Panc1 (cell line): ENCODE measurements at regions not wholly inside any gene's neighbourhood (a gene's known extent, or its start where the extent isn't known, plus 50 kb on each side); places are given as distances from the start of the nearest gene placed in this dataset.

Experiments
- ATAC-seq: fragments of 200-7000 bp; cut with Tn5 transposase; 2 replicates; pipeline ENCODE4 v1.9.1; 2020; ENCODE audit warnings: mild to moderate bottlenecking, moderate library complexity
- BruUV-seq: library from RNA; stranded (reverse); fragments of 400-500 nt; replicated peaks from 2 replicates; lab custom pipeline; 2021; lab: Mats Ljungman, UMichigan
- CTCF ChIA-PET: fragments of 300-600 bp; sonication (Branson Sonifier 250); formaldehyde crosslinking; loops from one replicate; lab custom pipeline; 2022; ENCODE audit warnings: antibody characterized with exemption; lab: Charles Lee
- POLR2A ChIA-PET: fragments of 300-600 bp; sonication (Branson Sonifier 250); formaldehyde crosslinking; loops from one replicate; lab custom pipeline; 2022; ENCODE audit warnings: antibody characterized with exemption; lab: Charles Lee
- DNase-seq: peaks from one replicate; pipeline ENCODE4 v3.0.0-alpha.2; 2010; ENCODE audit warnings: low read depth, low spot score
- H3K27ac ChIP-seq: 2 replicates; pipeline ENCODE4 v1.5.1; 2011; ENCODE audit warnings: mild to moderate bottlenecking, low read length, inconsistent platforms
- H3K27me3 ChIP-seq: fragments of 200-500 bp; sonication (Bioruptor generic); 2 replicates; pipeline ENCODE4 v1.6.0; 2014; ENCODE audit warnings: low read length, inconsistent platforms; ENCODE audit not compliant: control insufficient read depth, insufficient read depth
- H3K36me3 ChIP-seq: fragments of 200-500 bp; sonication (Bioruptor generic); 2 replicates; pipeline ENCODE4 v1.5.1; 2014; ENCODE audit warnings: inconsistent platforms, mild to moderate bottlenecking, low read length, moderate library complexity; ENCODE audit not compliant: control insufficient read depth, insufficient read depth
- H3K4me1 ChIP-seq: 2 replicates; pipeline ENCODE4 v1.5.1; 2011; ENCODE audit warnings: inconsistent platforms, mild to moderate bottlenecking, low read length, moderate library complexity; ENCODE audit not compliant: control insufficient read depth, insufficient read depth
- H3K4me3 ChIP-seq, 2 experiments: 2 replicates each; pipeline ENCODE4 v1.5.1; 2011 to 2012; ENCODE audit warnings: low read depth in 2 of 2, low read length in 2 of 2, mild to moderate bottlenecking in 2 of 2, inconsistent platforms in 1 of 2, moderate library complexity in 1 of 2
- H3K9me3 ChIP-seq: fragments of 200-500 bp; sonication (Bioruptor generic); 2 replicates; pipeline ENCODE4 v1.5.1; 2014; ENCODE audit warnings: low read depth, mild to moderate bottlenecking, inconsistent platforms, low read length, moderate library complexity; ENCODE audit not compliant: control insufficient read depth, insufficient read depth
- CTCF ChIP-seq: fragments of 450-650 bp; IDR thresholded peaks from 2 replicates; pipeline ENCODE4 v1.5.1; 2017; ENCODE audit warnings: mild to moderate bottlenecking
- POLR2AphosphoS5 ChIP-seq: IDR thresholded peaks from 2 replicates; pipeline ENCODE4 v1.6.1; 2012; ENCODE audit warnings: mild to moderate bottlenecking, low read depth, low read length, moderate library complexity
- REST ChIP-seq, 2 experiments: IDR thresholded peaks; 2 replicates each; pipeline ENCODE4 v1.6.1; 2011 to 2012; ENCODE audit warnings: low read depth in 2 of 2, control low read depth in 1 of 2, low read length in 1 of 2, mild to moderate bottlenecking in 1 of 2, moderate library complexity in 1 of 2; ENCODE audit not compliant: insufficient read depth in 1 of 2
- SIN3A ChIP-seq: IDR thresholded peaks from 2 replicates; pipeline ENCODE4 v1.6.1; 2012; ENCODE audit warnings: low read depth, mild to moderate bottlenecking, low read length, moderate library complexity, borderline replicate concordance; ENCODE audit not compliant: insufficient read depth
- TCF7L2 ChIP-seq: IDR thresholded peaks from 2 replicates; pipeline ENCODE4 v1.6.1; 2011; ENCODE audit warnings: mild to moderate bottlenecking, low read depth, low read length, inconsistent platforms
- in situ Hi-C: cut with HindIII; loops from 2 replicates; pipeline ENCODE4 v1.10.0; 2016; ENCODE audit warnings: low sequenced_read_pairs, low pct_unique_long_range_greater_than_20kb
- intact Hi-C: fragments of 100-400 bp; cut with micrococcal nuclease; formaldehyde crosslinking; loops from one replicate; pipeline ENCODE4 v1.10.0; 2022; ENCODE audit not compliant: unreplicated experiment

- CTCF ChIA-PET = no interaction called here
- no peaks in the 10 kb centered on the region for H3K4me1 ChIP-seq
- H3K27me3 ChIP-seq = 0 out of 2 replicates have a peak, but pooled peaks cover 10% of the 10 kb centered on the region
- in situ Hi-C loops = no loop called here
- ATAC-seq (no peak), DNase-seq (no peak)
- no peak for TF ChIP-seq SIN3A
- no peak for TF ChIP-seq REST (IDR thresholded peaks at IDR 0.05; ENCODE audit: insufficient read depth in 1 of 2, low read depth in 2 of 2, low read length in 1 of 2)
- TF ChIP-seq TCF7L2 = no peak
- no peak for TF ChIP-seq CTCF
- POLR2A ChIA-PET = no interaction called here
- intact Hi-C loops = no loop called here
- no peaks in the 10 kb centered on the region for H3K36me3 ChIP-seq
- H3K27ac ChIP-seq = no peak overlapping the region
- no peak overlapping the region for H3K4me3 ChIP-seq
- H3K9me3 ChIP-seq = no peaks in the 10 kb centered on the region
- no TSS peak for BruUV-seq
Observed at GRCh38 chr2:63663013-63663864, 74.5 kb downstream of the MDH1 start.

GRCh38 chr2:63665091-63665490 is 76.3 kb downstream of the MDH1 start:
- no peak for ATAC-seq
- POLR2A ChIA-PET = no interaction called here
- Histone ChIP-seq H3K36me3 (no peaks in the 10 kb centered on the region), H3K4me1 (no peaks in the 10 kb centered on the region), H3K27ac (no peak overlapping the region), H3K27me3 (peaks cover 19% of the 10 kb centered on the region), H3K4me3 (no peak overlapping the region), H3K9me3 (no peaks in the 10 kb centered on the region)
- DNase-seq = no peak
- intact Hi-C loops = no loop called here
- BruUV-seq = no TSS peak
- TF ChIP-seq SIN3A (no peak), CTCF (no peak), POLR2AphosphoS5 (no peak), TCF7L2 (no peak), REST (IDR thresholded peaks at IDR 0.05; ENCODE audit: insufficient read depth in 1 of 2, low read depth in 2 of 2, low read length in 1 of 2) (no peak)
- CTCF ChIA-PET = interaction anchor here (0.6 kb wide), 1 partner anchor 28 kb away, joined by 5 read pairs; no protein-coding TSS in a partner anchor
- in situ Hi-C loops = no loop called here
